Hepatocyte (in vitro differentiated cells): ENCODE measurements at regions not wholly inside any gene's neighbourhood (a gene's known extent, or its start where the extent isn't known, plus 50 kb on each side); places are given as distances from the start of the nearest gene placed in this dataset.

Source experiments
- CTCF ChIP-seq: fragments of 200-600 bp; sonication (generic); IDR thresholded peaks from 2 replicates; pipeline ENCODE4 v1.5.1; 2016; ENCODE audit warnings: antibody characterized with exemption, mild to moderate bottlenecking; ENCODE audit not compliant: poor library complexity
- EZH2 ChIP-seq: fragments of 200-600 bp; sonication (generic); IDR thresholded peaks from 2 replicates; pipeline ENCODE4 v1.6.1; 2016; ENCODE audit warnings: antibody characterized with exemption, mild to moderate bottlenecking, borderline replicate concordance
- EZH2phosphoT487 ChIP-seq: fragments of 200-600 bp; sonication (generic); IDR thresholded peaks from one replicate; pipeline ENCODE4 v1.6.1; 2018; ENCODE audit warnings: antibody characterized with exemption, mild to moderate bottlenecking, low read depth, moderate library complexity; ENCODE audit not compliant: unreplicated experiment, severe bottlenecking

- TF ChIP-seq CTCF (no peak), EZH2 (no peak), EZH2phosphoT487 (no peak)
These were observed 58.9 kb upstream of the SEPTIN5 start for GRCh38 chr22:19655399-19655798.
